ENCODE measurements at regions not wholly inside any gene's neighbourhood (a gene's known extent, or its start where the extent isn't known, plus 50 kb on each side); places are given as distances from the start of the nearest gene placed in this dataset.
A peak's percentile ranks its signal among the peaks of the same experiment; 100 is the strongest.

- DNase-seq (ENCODE audit: low spot score) = peak; percentile 74
Observed at GRCh38 chr11:130801333-130802122, 114.8 kb downstream of the SNX19 start.

- no peak for DNase-seq (ENCODE audit: low spot score)
Observed at GRCh38 chr11:130802567-130802966, 113.7 kb downstream of the SNX19 start.

GRCh38 chr11:130804306-130805076, 111.8 kb downstream of the SNX19 start:
- no peak for DNase-seq (ENCODE audit: low spot score)

- DNase-seq (ENCODE audit: low spot score) = no peak
Observed at GRCh38 chr11:130806746-130807145, 109.5 kb downstream of the SNX19 start.

- DNase-seq (ENCODE audit: low spot score) = no peak
Observed at GRCh38 chr11:130808541-130808940, 107.7 kb downstream of the SNX19 start.

GRCh38 chr11:130813196-130813595, 103.1 kb downstream of the SNX19 start:
- no peak for DNase-seq (ENCODE audit: low spot score)

GRCh38 chr11:130813638-130814037, 102.6 kb downstream of the SNX19 start:
- no peak for DNase-seq (ENCODE audit: low spot score)

GRCh38 chr11:130814440-130815096, 101.7 kb downstream of the SNX19 start:
- no peak for DNase-seq (ENCODE audit: low spot score)

GRCh38 chr11:130815097-130815802, 101.0 kb downstream of the SNX19 start:
- no peak for DNase-seq (ENCODE audit: low spot score)

GRCh38 chr11:130815956-130816355, 100.3 kb downstream of the SNX19 start:
- no peak for DNase-seq (ENCODE audit: low spot score)

GRCh38 chr11:130816546-130817329, 99.5 kb downstream of the SNX19 start:
- DNase-seq (ENCODE audit: low spot score) = no peak

GRCh38 chr11:130817330-130817944, 98.8 kb downstream of the SNX19 start:
- DNase-seq (ENCODE audit: low spot score) = no peak

- no peak for DNase-seq (ENCODE audit: low spot score)
Observed at GRCh38 chr11:130819625-130820024, 96.7 kb downstream of the SNX19 start.

All from A172 (cell line).